ENCODE measurements at regions not wholly inside any gene's neighbourhood (a gene's known extent, or its start where the extent isn't known, plus 50 kb on each side); places are given as distances from the start of the nearest gene placed in this dataset.
A peak's percentile ranks its signal among the peaks of the same experiment; 100 is the strongest.

- DNase-seq (ENCODE audit: low read depth), result peak; percentile 97
Measured at GRCh38 chr4:14853176-14853943, 148.9 kb upstream of the CPEB2 start.

- DNase-seq (ENCODE audit: low read depth), result no peak
Measured at GRCh38 chr4:14855719-14856061, 146.6 kb upstream of the CPEB2 start.

GRCh38 chr4:14856062-14856933 is 146.0 kb upstream of the CPEB2 start:
- peak; percentile 100 for DNase-seq (ENCODE audit: low read depth)

- no peak for DNase-seq (ENCODE audit: low read depth)
Measured at GRCh38 chr4:14856934-14857235, 145.4 kb upstream of the CPEB2 start.

- no peak for DNase-seq (ENCODE audit: low read depth)
Measured at GRCh38 chr4:14857475-14857874, 144.8 kb upstream of the CPEB2 start.

- no peak for DNase-seq (ENCODE audit: low read depth)
Measured at GRCh38 chr4:14857981-14858380, 144.3 kb upstream of the CPEB2 start.

- DNase-seq (ENCODE audit: low read depth), result no peak
Measured at GRCh38 chr4:14862891-14863290, 139.4 kb upstream of the CPEB2 start.

- DNase-seq (ENCODE audit: low read depth), result no peak
Measured at GRCh38 chr4:14863418-14864364, 138.6 kb upstream of the CPEB2 start.

- DNase-seq (ENCODE audit: low read depth), result no peak
Measured at GRCh38 chr4:14864365-14865030, 137.8 kb upstream of the CPEB2 start.

GRCh38 chr4:14865031-14865366 is 137.3 kb upstream of the CPEB2 start:
- no peak for DNase-seq (ENCODE audit: low read depth)

GRCh38 chr4:14865804-14866203 is 136.5 kb upstream of the CPEB2 start:
- no peak for DNase-seq (ENCODE audit: low read depth)

GRCh38 chr4:14867847-14868246 is 134.4 kb upstream of the CPEB2 start:
- no peak for DNase-seq (ENCODE audit: low read depth)

- no peak for DNase-seq (ENCODE audit: low read depth)
Measured at GRCh38 chr4:14868426-14869395, 133.6 kb upstream of the CPEB2 start.

- DNase-seq (ENCODE audit: low read depth), result no peak
Measured at GRCh38 chr4:14871676-14872430, 130.4 kb upstream of the CPEB2 start.

GRCh38 chr4:14874990-14875389 is 127.3 kb upstream of the CPEB2 start:
- DNase-seq (ENCODE audit: low read depth), result no peak

- DNase-seq (ENCODE audit: low read depth), result peak; percentile 55
Measured at GRCh38 chr4:14877246-14878225, 124.7 kb upstream of the CPEB2 start.

- no peak for DNase-seq (ENCODE audit: low read depth)
Measured at GRCh38 chr4:14878681-14879080, 123.6 kb upstream of the CPEB2 start.

GRCh38 chr4:14879683-14880082 is 122.6 kb upstream of the CPEB2 start:
- DNase-seq (ENCODE audit: low read depth), result no peak

- no peak for DNase-seq (ENCODE audit: low read depth)
Measured at GRCh38 chr4:14880805-14881204, 121.5 kb upstream of the CPEB2 start.

Measured in stromal cell of bone marrow (primary cell).